ENCODE measurements at regions not wholly inside any gene's neighbourhood (a gene's known extent, or its start where the extent isn't known, plus 50 kb on each side); places are given as distances from the start of the nearest gene placed in this dataset.

DNA sequence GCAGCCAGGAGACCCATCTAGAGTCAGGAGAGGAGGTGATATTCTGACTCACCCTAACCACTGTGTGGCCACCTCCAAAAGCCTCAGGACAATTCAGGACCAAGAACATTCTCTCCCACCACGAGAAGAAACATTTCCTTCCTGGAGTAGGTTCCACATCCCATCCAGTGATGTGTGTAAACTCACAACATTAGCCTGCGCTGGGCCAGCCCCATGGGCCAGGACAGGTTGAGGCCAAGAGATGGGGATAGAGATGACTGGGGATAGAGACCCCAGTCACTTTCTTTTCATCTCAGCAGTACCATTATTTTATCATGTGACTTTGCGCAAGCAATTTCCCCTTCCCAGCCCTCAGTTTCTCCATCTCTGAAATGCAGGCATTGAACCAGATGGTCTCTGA lies 126.6 kb upstream of the PTPRT start:
- no peak for DNase-seq (ENCODE audit: low read depth in 4 of 4, low spot score in 3 of 4)

- DNase-seq (ENCODE audit: low read depth in 4 of 4, low spot score in 3 of 4): no peak
Observed at GRCh38 chr20:43309266-43309665, 119.6 kb upstream of the PTPRT start.

GRCh38 chr20:43306837-43307236 lies 117.1 kb upstream of the PTPRT start:
- DNase-seq (ENCODE audit: low read depth in 4 of 4, low spot score in 3 of 4): no peak

DNA sequence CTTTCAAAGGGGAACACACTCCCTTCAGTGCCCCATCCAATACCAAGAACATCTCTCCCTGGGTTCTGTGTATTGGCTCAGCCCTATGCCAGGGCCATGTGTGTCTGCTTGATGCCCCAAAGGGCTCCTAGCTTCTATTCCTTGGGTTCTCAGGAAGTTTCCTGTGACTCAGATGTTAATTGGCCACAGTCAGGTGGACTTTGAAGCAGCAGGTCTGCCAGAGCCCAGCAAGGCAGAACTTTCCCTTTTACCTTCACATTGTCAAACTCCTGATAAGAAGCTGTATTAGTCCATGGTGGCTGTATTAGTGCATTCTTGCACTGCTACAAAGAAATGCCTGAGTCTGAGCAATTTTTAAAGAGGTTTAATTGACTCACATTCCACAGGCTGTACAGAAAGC lies 116.0 kb upstream of the PTPRT start:
- DNase-seq (ENCODE audit: low read depth in 4 of 4, low spot score in 3 of 4): no peak

DNA sequence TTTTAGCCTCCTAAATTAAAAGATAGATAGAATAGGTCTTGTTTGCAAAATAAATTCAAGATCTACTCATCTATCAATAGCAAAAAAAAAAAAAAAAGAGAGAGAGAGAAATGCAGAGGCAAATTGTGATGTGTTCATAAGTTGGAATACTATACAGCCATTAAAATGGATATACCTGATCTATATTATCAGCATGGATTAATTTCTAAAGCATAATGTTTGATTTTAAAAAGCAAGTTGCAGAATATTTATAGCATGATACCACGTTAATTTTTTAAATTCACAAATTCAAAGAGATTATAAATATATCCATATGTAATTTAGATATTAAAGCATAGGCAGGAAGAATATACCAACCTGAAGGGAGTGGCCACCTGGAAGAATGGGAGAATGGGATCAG lies 114.9 kb upstream of the PTPRT start:
- no peak for DNase-seq (ENCODE audit: low read depth in 4 of 4, low spot score in 3 of 4)

- DNase-seq (ENCODE audit: low read depth in 4 of 4, low spot score in 3 of 4): no peak
Observed at GRCh38 chr20:43302936-43303335, 113.2 kb upstream of the PTPRT start.

DNA sequence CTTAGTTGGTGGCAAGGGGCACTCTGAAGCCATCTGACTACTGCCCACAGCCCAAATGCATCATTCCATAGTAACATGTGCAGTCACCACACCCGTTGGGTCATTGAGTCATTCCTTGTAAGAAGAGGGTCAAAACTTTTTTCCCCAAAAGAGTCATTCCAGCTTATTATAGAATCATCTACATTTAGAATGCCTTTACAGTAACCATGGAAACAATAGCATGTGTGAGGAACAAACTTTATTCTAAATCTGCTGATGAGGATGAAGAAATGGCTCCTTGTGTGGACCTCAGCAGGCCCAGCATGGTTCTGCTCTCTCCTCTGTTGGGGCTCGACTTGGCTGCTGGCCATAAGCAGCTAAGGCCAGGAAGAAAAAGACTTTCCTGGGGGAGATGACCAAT lies 111.2 kb upstream of the PTPRT start:
- no peak for DNase-seq (ENCODE audit: low read depth in 4 of 4, low spot score in 3 of 4)

DNA sequence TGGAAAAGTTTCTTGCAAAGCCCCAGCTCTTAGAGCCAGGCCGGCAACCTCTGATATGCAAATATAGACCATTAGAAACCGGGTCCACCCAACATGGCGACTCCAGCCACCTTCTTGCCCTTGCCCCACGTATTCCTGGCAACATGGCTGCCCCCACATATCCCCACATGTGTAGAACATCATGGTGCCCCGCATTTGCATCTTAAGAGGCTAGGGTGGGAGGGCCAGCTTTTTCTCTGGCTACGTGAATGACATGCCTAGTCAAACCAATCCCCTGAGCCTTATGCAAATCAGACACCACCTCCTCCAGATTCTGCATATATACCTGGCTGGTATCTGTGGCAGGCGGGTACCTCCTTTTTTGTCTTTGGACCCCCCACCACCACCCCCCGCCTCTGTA lies 106.1 kb upstream of the PTPRT start:
- DNase-seq (ENCODE audit: low read depth in 4 of 4, low spot score in 3 of 4): no peak

GRCh38 chr20:43295263-43295662 lies 105.6 kb upstream of the PTPRT start:
- no peak for DNase-seq (ENCODE audit: low read depth in 4 of 4, low spot score in 3 of 4)

DNA sequence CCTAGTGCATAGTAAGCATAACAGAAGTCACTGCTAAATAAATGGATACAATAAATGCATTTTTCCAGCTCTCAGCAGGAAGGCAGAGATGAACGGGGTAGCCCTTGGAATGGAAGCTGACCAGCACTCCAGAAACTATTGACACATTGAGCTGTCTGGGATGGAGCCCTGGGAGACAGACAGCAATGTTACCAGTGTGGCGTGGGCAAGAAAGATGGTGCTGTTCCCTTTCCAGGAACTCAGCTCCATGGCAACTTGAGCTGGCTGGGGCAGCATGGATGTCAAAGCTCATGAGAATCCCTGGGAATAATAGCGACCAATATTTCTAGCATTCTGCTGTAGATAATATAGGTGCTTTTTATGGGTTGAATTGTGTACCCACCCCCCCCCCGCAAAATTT lies 104.3 kb upstream of the PTPRT start:
- DNase-seq (ENCODE audit: low read depth in 4 of 4, low spot score in 3 of 4): no peak

- no peak for DNase-seq (ENCODE audit: low read depth in 4 of 4, low spot score in 3 of 4)
Observed at GRCh38 chr20:43293068-43293786, 103.5 kb upstream of the PTPRT start.

DNA sequence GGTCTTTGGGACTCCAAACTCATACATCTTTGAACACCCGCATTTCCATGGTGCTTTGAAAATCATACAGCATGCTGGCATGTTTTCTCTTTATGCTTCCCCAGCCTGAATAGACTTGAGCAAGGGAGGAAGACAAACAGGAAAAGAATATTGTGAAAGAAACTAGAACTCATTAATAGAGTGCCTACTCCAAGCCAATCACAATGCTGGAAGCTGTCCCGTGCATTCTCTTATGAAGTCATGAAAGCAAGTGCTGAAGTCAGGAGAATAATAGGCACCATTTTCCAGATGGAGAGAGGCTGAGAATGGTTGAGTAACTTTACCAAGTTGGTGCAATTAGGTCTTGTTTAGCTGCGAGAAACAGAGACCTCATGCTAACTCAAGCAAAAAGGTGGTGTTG lies 102.5 kb upstream of the PTPRT start:
- no peak for DNase-seq (ENCODE audit: low read depth in 4 of 4, low spot score in 3 of 4)

GRCh38 chr20:43287637-43288036 lies 97.9 kb upstream of the PTPRT start:
- no peak for DNase-seq (ENCODE audit: low read depth in 4 of 4, low spot score in 3 of 4)

GRCh38 chr20:43285170-43285569 lies 95.5 kb upstream of the PTPRT start:
- DNase-seq (ENCODE audit: low read depth in 4 of 4, low spot score in 3 of 4): no peak

- DNase-seq (ENCODE audit: low read depth in 4 of 4, low spot score in 3 of 4): no peak
Observed at GRCh38 chr20:43284486-43284885, 94.8 kb upstream of the PTPRT start.

- DNase-seq (ENCODE audit: low read depth in 4 of 4, low spot score in 3 of 4): no peak
Observed at GRCh38 chr20:43283126-43283525, 93.4 kb upstream of the PTPRT start.

DNA sequence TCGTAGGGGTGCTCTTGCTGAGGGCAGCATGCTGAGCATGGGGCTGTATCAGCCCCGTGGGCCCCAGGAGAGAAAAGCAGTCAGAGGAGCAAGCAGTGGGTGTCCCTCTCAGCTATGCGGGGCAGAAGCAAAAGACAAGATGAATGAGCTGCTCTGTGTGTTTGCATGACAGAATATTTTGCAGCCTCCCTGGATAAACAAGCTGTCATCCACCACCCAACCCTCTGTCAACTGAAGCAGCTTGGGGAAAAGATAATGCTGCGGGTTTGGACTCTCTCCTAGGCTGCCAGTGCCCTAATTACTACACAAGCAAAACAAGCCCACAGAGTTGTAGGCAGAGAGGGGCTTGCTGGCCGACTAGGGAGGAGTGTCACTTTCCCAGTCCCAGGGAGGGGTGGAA lies 82.3 kb upstream of the PTPRT start:
- no peak for DNase-seq (ENCODE audit: low read depth in 4 of 4, low spot score in 3 of 4)

- DNase-seq (ENCODE audit: low read depth in 4 of 4, low spot score in 3 of 4): no peak
Observed at GRCh38 chr20:43265449-43265848, 75.7 kb upstream of the PTPRT start.

GRCh38 chr20:43263226-43263625 lies 73.5 kb upstream of the PTPRT start:
- no peak for DNase-seq (ENCODE audit: low read depth in 4 of 4, low spot score in 3 of 4)

DNA sequence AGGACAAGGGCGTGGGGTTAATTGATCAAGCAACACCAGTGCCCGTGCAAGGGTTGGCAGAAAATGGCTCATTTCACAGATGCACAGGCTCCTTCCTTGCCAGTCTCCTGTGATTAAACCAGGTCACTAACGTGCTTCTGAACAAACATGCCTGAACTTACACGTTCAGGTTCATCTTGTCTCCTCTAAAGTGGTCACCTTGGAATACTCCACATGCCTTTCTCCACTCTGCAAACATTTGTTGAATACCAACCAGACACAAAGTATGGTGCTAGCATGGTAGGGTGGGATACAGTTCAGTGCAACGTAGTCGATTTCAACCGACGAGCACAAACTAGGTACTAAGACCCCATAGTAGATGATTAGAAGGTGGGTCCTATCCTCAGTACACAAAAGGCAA lies 72.6 kb upstream of the PTPRT start:
- no peak for DNase-seq (ENCODE audit: low read depth in 4 of 4, low spot score in 3 of 4)

DNA sequence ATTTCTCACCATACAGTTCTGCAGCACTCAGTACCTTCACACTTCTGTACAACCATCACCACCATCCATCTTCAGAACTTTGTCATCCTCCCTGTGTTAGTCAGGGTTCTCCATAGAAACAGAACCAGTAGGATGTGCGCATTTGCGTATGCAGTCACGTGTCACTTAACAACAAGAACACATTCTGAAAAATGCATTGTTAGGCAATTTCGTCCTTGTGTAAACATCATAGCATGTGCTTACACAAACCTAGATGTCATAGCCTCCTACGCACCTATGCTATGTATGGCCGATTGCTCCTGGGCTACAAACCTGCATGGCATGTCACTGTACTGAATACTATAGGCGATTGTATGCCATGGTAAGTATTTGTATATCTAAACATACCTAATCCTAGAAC lies 66.2 kb upstream of the PTPRT start:
- DNase-seq (ENCODE audit: low read depth in 4 of 4, low spot score in 3 of 4): no peak

GRCh38 chr20:43252761-43253160 lies 63.1 kb upstream of the PTPRT start:
- no peak for DNase-seq (ENCODE audit: low read depth in 4 of 4, low spot score in 3 of 4)

GRCh38 chr20:43248341-43248740 lies 58.6 kb upstream of the PTPRT start:
- DNase-seq (ENCODE audit: low read depth in 4 of 4, low spot score in 3 of 4): no peak

Data from left renal pelvis (tissue), 4 donors.